GM10248 (cell line): ENCODE measurements at regions not wholly inside any gene's neighbourhood (a gene's known extent, or its start where the extent isn't known, plus 50 kb on each side); places are given as distances from the start of the nearest gene placed in this dataset.

ENCODE experiments used
- CTCF ChIA-PET: fragments of 300-600 bp; sonication (Branson Sonifier 250); formaldehyde crosslinking; extraction: SDS; loops from one replicate; lab custom pipeline; 2021; ENCODE audit warnings: antibody characterized with exemption; lab: Yijun Ruan, JAX
- POLR2A ChIA-PET: fragments of 350-650 bp; sonication (Branson Sonifier 250); formaldehyde crosslinking; extraction: SDS; loops from one replicate; lab custom pipeline; 2020; ENCODE audit warnings: antibody characterized with exemption; lab: Yijun Ruan, JAX
- DNase-seq: peaks from one replicate; pipeline ENCODE4 v3.0.0; 2012; ENCODE audit errors: extremely low spot score
- CTCF ChIP-seq: IDR thresholded peaks from 2 replicates; pipeline ENCODE4 v1.5.1; 2012; ENCODE audit warnings: mild to moderate bottlenecking, low read depth; ENCODE audit errors: extremely low read depth, missing control alignments, control extremely low read depth

- ChIA-PET CTCF (interaction anchor here (0.7 to 1.9 kb wide), 2 partner anchors 13 to 18 kb away, joined by 3 to 4 read pairs; no protein-coding TSS in a partner anchor), POLR2A (no interaction called here)
- TF ChIP-seq CTCF: no peak
- no peak for DNase-seq
These were observed 124.0 kb upstream of the CPM start for GRCh38 chr12:69056743-69057515.

DNA sequence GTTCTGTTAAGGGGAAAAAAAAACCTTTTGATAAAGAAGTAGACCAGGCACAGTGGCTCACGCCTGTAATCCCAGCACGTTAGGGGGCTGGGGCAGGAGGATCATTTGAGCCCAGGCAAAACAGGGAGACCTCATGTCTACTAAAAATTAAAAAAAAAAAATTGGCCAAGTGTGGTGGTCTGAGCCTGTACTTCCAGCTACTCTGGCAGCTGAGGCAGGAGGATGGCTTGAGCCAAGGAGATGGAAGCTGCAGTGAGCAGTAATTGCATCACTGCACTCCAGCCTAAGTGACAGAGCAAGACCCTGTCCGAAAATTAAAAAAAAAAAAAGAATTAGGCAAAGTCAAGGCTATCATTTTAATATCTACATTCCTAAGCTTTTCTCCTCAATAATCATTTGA lies 124.8 kb upstream of the CPM start:
- DNase-seq: no peak
- TF ChIP-seq CTCF: no peak
- POLR2A ChIA-PET: no interaction called here
- CTCF ChIA-PET: interaction anchor here (0.7 kb wide), 1 partner anchor 20 kb away, joined by 3 read pairs; no protein-coding TSS in a partner anchor

- no peak for TF ChIP-seq CTCF
- ChIA-PET POLR2A (no interaction called here), CTCF (interaction anchor here (1.1 to 3.6 kb wide), 3 partner anchors 10 to 12 kb away, joined by 3 to 13 read pairs (median 3); no protein-coding TSS in a partner anchor)
- DNase-seq: no peak
These were observed 126.8 kb upstream of the CPM start for GRCh38 chr12:69059465-69060457.

DNA sequence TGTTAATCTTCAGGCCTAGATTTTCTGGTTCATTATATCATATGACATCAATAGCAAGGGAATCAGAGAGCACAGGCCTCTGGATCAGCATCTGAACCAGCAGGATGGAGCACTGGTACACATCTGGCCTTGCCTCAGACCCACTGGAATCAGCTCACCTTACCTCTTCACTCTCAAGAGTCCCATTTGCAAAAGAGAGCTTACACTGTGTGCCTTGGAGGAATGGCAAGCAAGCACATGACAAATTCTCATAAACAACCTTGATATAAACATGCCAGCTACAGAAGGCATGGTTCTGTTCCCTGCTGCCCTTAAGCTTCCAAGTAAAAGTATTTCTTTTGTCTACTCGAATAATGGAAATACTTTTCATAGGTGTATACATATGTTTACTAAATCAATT lies 128.6 kb upstream of the CPM start:
- CTCF ChIA-PET: interaction anchor here (1.0 to 3.6 kb wide), 5 partner anchors 7 to 13 kb away, joined by 3 to 13 read pairs (median 4); no protein-coding TSS in a partner anchor

GRCh38 chr12:69062621-69063237 lies 129.8 kb upstream of the CPM start:
- POLR2A ChIA-PET: no interaction called here
- no peak for DNase-seq
- CTCF ChIA-PET: interaction anchor here (3.6 kb wide), 1 partner anchor 7 kb away, joined by 13 read pairs; no protein-coding TSS in a partner anchor
- TF ChIP-seq CTCF: no peak

More for the DNA sequence above, 128.6 kb upstream of the CPM start:
- no peak for DNase-seq
- POLR2A ChIA-PET: no interaction called here
- TF ChIP-seq CTCF: no peak
